ENCODE measurements at regions not wholly inside any gene's neighbourhood (a gene's known extent, or its start where the extent isn't known, plus 50 kb on each side); places are given as distances from the start of the nearest gene placed in this dataset.

- Histone ChIP-seq H3K4me3 (ENCODE audit: low read length) (no peak overlapping the region), H3K36me3 (ENCODE audit: control insufficient read depth, insufficient read depth, low read length) (no peaks in the 10 kb centered on the region), H3K4me1 (ENCODE audit: control insufficient read depth, insufficient read depth, low read length) (no peaks in the 10 kb centered on the region), H3K9me3 (ENCODE audit: control insufficient read depth, insufficient read depth, low read length) (no peaks in the 10 kb centered on the region), H3K27me3 (ENCODE audit: control insufficient read depth, insufficient read depth, low read length) (no peaks in the 10 kb centered on the region), H3K27ac (ENCODE audit: low read length) (no peak overlapping the region)
- DNase-seq (no peak), ATAC-seq (no peak)
- WGBS (ENCODE audit: insufficient coverage) = 96% methylated on average over 7 of the region's 7 CpGs
- no peak overlapping the region for H3K4me3 Mint-ChIP-seq
- no peak for TF ChIP-seq CTCF (IDR thresholded peaks at IDR 0.05)
- intact Hi-C loops (cut with micrococcal nuclease) = no loop called here
- H3K27ac Mint-ChIP-seq = no peak overlapping the region
- H3K9me3 Mint-ChIP-seq = no peaks in the 10 kb centered on the region
- no peaks in the 10 kb centered on the region for H3K36me3 Mint-ChIP-seq
- H3K27me3 Mint-ChIP-seq (ENCODE audit: low read depth in 2 of 2) = no peaks in the 10 kb centered on the region
- no peaks in the 10 kb centered on the region for H3K4me1 Mint-ChIP-seq
Observed at GRCh38 chr16:11449716-11450115, 104.5 kb downstream of the RMI2 start.

- WGBS (ENCODE audit: insufficient coverage) = 90% methylated on average over 8 of the region's 9 CpGs
- TF ChIP-seq CTCF (IDR thresholded peaks at IDR 0.05) = no peak
- ATAC-seq (no peak), DNase-seq (no peak)
- no peak overlapping the region for H3K4me3 ChIP-seq (ENCODE audit: low read length)
- Mint-ChIP-seq H3K4me3 (no peak overlapping the region), H3K4me1 (no peaks in the 10 kb centered on the region), H3K9me3 (no peaks in the 10 kb centered on the region), H3K27me3 (ENCODE audit: low read depth in 2 of 2) (no peaks in the 10 kb centered on the region), H3K36me3 (no peaks in the 10 kb centered on the region), H3K27ac (no peak overlapping the region)
- intact Hi-C loops (cut with micrococcal nuclease) = no loop called here
- no peak overlapping the region for H3K27ac ChIP-seq (ENCODE audit: low read length)
- no peaks in the 10 kb centered on the region for H3K9me3 ChIP-seq (ENCODE audit: control insufficient read depth, insufficient read depth, low read length)
- no peaks in the 10 kb centered on the region for H3K4me1 ChIP-seq (ENCODE audit: control insufficient read depth, insufficient read depth, low read length)
- H3K27me3 ChIP-seq (ENCODE audit: control insufficient read depth, insufficient read depth, low read length) = no peaks in the 10 kb centered on the region
- no peaks in the 10 kb centered on the region for H3K36me3 ChIP-seq (ENCODE audit: control insufficient read depth, insufficient read depth, low read length)
Observed at GRCh38 chr16:11450136-11450535, 104.9 kb downstream of the RMI2 start.

GRCh38 chr16:11452298-11452697 is 107.0 kb downstream of the RMI2 start:
- Mint-ChIP-seq H3K27ac (no peak overlapping the region), H3K4me3 (no peak overlapping the region), H3K4me1 (no peaks in the 10 kb centered on the region), H3K27me3 (ENCODE audit: low read depth in 2 of 2) (no peaks in the 10 kb centered on the region), H3K36me3 (no peaks in the 10 kb centered on the region), H3K9me3 (no peaks in the 10 kb centered on the region)
- WGBS (ENCODE audit: insufficient coverage) = 85% methylated on average over 7 of the region's 7 CpGs
- intact Hi-C loops (cut with micrococcal nuclease) = no loop called here
- H3K36me3 ChIP-seq (ENCODE audit: control insufficient read depth, insufficient read depth, low read length) = no peaks in the 10 kb centered on the region
- H3K27me3 ChIP-seq (ENCODE audit: control insufficient read depth, insufficient read depth, low read length) = no peaks in the 10 kb centered on the region
- ATAC-seq = no peak
- H3K4me1 ChIP-seq (ENCODE audit: control insufficient read depth, insufficient read depth, low read length) = no peaks in the 10 kb centered on the region
- DNase-seq = no peak
- no peak overlapping the region for H3K4me3 ChIP-seq (ENCODE audit: low read length)
- H3K27ac ChIP-seq (ENCODE audit: low read length) = no peak overlapping the region
- no peak for TF ChIP-seq CTCF (IDR thresholded peaks at IDR 0.05)
- H3K9me3 ChIP-seq (ENCODE audit: control insufficient read depth, insufficient read depth, low read length) = no peaks in the 10 kb centered on the region

GRCh38 chr16:11452746-11453389 is 107.6 kb downstream of the RMI2 start:
- no peak overlapping the region for H3K27ac Mint-ChIP-seq
- intact Hi-C loops (cut with micrococcal nuclease) = no loop called here
- no peaks in the 10 kb centered on the region for H3K27me3 Mint-ChIP-seq (ENCODE audit: low read depth in 2 of 2)
- no peaks in the 10 kb centered on the region for H3K36me3 Mint-ChIP-seq
- H3K4me3 ChIP-seq (ENCODE audit: low read length) = no peak overlapping the region
- no peak overlapping the region for H3K4me3 Mint-ChIP-seq
- no peaks in the 10 kb centered on the region for H3K36me3 ChIP-seq (ENCODE audit: control insufficient read depth, insufficient read depth, low read length)
- no peak overlapping the region for H3K27ac ChIP-seq (ENCODE audit: low read length)
- ATAC-seq (no peak), DNase-seq (no peak)
- no peaks in the 10 kb centered on the region for H3K4me1 Mint-ChIP-seq
- no peaks in the 10 kb centered on the region for H3K4me1 ChIP-seq (ENCODE audit: control insufficient read depth, insufficient read depth, low read length)
- 84% methylated on average over 5 of the region's 5 CpGs for WGBS (ENCODE audit: insufficient coverage)
- no peak for TF ChIP-seq CTCF (IDR thresholded peaks at IDR 0.05)
- no peaks in the 10 kb centered on the region for H3K9me3 Mint-ChIP-seq
- no peaks in the 10 kb centered on the region for H3K9me3 ChIP-seq (ENCODE audit: control insufficient read depth, insufficient read depth, low read length)
- no peaks in the 10 kb centered on the region for H3K27me3 ChIP-seq (ENCODE audit: control insufficient read depth, insufficient read depth, low read length)

Data from natural killer cell (primary cell).